NCI-H1417 (cell line): ENCODE measurements at regions not wholly inside any gene's neighbourhood (a gene's known extent, or its start where the extent isn't known, plus 50 kb on each side); places are given as distances from the start of the nearest gene placed in this dataset.
"Not testable (repeated sequence)": the region's sequence is repeated elsewhere in the genome, so short reads cannot be mapped to it uniquely, and the experiment has no call there.

ENCODE experiments used
- DNase-seq, 3 experiments: peaks; one replicate each; lab custom pipeline; 2025; lab: John Stamatoyannopoulos, UW

DNA sequence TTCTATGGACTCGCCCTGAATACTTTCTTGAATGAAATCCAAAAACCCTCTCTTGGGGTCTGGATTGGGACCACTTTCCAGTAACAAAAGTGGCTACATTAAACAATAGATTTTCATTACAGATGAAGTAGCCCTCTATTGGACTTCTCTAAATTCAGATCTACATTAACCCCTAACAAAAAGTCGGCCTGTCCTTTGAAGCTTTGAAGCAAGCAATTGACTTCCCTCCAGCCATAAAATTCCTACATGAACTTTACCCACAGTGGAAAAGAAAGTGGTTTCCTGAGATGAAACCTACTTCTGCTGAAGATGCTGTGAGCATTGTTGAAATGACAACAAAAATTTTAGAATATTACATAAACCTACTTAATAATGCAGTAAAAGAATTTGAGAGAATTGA, 967.1 kb upstream of the ROBO1 start:
- no peak for DNase-seq

DNA sequence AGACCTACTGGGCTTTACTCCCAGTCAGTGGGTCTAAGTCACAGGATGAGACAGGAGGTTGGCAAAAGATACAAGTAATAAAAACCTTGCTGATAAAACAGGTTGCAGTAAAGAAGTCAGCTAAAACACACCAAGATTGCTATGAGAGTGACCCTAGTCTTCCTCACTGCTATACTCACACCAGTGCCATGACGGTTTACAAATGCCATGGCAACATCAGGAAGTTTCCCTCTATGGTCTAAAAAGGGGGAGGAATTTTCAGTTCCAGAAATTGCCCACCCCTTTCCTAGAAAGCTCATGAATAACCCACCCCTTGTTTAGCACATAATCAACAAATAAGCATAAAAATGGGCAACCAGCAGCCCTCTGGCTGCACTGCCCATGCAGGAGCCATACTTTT, 966.7 kb upstream of the ROBO1 start:
- DNase-seq, result no peak

- DNase-seq, result no peak
Observed at GRCh38 chr3:80733522-80734176, 965.9 kb upstream of the ROBO1 start.

DNA sequence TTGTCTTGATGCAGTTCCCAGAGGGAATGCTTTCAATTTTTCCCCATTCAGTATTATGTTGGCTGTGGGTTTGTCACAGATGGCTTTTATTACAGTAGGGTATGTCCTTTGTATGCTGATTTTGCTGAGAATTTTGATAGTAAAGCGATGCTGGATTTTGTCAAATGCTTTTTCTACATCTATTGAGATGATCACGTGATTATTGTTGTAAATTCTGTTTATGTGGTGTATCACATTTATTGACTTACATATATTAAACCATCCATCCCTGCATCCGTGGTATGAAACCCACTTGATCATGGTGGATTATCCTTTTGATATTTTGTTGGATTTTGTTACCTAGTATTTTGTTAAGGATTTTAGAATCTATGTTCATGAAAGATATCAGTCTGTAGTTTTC, 959.8 kb upstream of the ROBO1 start:
- DNase-seq, result not testable (repeated sequence)

- DNase-seq, result not testable (repeated sequence)
Observed at GRCh38 chr3:80709597-80710322, 942.0 kb upstream of the ROBO1 start.

GRCh38 chr3:80705290-80705689, 937.5 kb upstream of the ROBO1 start:
- no peak for DNase-seq

GRCh38 chr3:80701349-80701748, 933.6 kb upstream of the ROBO1 start:
- no peak for DNase-seq

DNA sequence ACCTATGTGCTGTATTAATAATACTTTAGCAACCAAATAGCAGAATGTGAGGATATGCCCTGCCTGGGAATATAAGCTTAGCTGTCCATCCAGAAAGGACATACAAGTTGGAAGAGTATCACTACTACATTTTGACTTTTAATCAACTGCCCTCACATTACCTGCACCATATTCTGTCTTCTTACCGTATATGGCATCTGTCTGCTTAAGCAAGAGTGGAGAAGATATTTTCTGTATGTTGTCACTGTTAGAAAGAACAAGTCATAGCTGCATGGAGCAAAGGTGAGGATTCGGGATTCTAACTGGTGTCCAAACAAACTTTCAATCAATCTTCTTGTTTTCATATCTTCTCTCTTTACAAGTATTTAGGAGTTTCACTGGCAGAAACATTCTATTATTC, 929.5 kb upstream of the ROBO1 start:
- DNase-seq, result no peak

- DNase-seq, result peak in 1 of 3 experiments; percentile 55
Observed at GRCh38 chr3:80696280-80696679, 928.5 kb upstream of the ROBO1 start.

DNA sequence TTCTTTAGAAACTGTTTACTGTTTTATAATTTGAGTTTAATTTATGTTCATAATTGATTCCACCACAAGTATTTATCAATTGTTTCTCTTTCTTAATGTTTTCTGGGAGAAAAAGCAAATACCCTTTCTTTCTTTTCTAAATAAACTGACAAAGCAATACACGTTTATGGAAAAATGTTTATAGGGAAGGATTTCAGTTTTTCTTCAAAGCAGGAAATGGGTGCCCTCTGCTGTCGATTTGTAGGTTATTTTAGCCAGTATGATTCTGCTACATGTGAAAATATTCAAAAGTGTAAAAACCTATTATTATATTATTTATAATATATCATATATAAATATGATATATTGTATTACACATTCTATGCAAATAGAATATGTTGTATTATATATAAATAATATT, 921.0 kb upstream of the ROBO1 start:
- DNase-seq, result peak in 2 of 3 experiments; percentile 18 to 56

DNA sequence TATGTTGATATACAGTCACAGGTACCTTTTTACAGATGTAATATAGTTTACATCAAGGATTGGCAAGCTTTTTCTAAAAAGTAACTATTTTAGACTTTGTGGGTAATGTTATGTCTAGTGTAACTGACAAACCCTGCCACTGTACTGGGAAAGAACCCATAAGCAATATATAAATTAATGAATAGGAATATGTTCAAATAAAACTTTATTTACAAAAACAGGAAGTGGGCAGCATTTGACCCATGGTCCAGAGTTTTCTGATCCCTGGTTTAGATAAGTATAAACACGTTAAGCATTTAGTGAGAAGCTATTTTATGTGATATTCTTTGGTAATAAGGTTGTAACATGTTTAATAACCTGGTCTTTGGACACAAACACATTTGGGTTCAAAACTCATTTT, 915.2 kb upstream of the ROBO1 start:
- DNase-seq, result no peak

- no peak for DNase-seq
Observed at GRCh38 chr3:80682235-80682634, 914.4 kb upstream of the ROBO1 start.

- no peak for DNase-seq
Observed at GRCh38 chr3:80677796-80678195, 910.0 kb upstream of the ROBO1 start.

GRCh38 chr3:80676866-80677265, 909.1 kb upstream of the ROBO1 start:
- DNase-seq, result peak in 1 of 3 experiments; percentile 11

- DNase-seq, result no peak
Observed at GRCh38 chr3:80676261-80676660, 908.5 kb upstream of the ROBO1 start.

DNA sequence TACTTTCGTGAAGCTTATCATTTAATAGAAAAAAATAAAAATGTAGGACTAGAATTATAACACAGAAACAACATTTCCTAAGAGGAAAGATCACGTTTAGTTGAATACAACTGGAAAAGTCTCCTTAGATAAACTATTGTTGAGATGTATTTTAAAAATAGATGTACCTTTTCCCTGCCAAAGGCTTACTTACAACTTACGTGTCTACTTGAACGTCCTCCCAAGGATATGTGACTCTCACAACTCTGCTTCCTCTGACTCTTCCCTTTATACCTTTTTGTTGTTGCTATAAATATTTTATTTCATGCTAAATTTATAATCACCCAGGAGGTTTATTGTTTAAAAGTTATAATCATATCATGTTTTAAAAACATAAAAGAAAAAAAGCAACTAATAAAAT, 908.0 kb upstream of the ROBO1 start:
- DNase-seq, result no peak

DNA sequence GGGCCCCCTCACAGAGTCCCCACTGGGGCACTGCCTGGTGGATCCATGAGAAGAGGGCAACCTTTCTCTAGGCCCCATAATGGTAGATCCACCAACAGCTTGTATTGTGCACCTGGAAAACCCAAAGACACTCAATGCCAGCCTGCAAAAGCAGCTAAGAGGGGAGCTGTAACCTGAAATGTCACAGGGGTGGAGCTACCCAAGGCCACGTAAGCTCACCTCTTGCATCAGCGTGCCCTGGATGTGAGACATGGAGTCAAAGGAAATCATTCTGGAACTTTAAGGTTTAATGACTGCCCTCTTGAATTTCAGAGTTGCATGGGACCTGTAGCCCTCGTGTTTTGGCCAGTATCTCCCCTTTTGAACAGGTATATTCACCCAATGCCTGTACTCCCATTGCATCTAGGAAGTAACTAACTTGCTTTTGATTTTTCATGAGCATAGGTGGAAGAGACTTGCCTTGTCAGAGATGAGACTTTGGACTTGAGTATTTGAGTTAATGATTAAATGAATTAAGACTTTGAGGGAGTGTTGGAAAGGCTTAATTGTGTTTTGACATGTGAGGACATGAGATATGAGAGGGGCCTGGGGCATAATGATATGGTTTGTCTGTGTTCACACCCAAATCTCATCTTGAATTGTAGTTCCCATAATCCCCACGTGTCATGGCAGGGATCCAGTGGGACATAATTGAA, 900.9 kb upstream of the ROBO1 start:
- no peak for DNase-seq

DNA sequence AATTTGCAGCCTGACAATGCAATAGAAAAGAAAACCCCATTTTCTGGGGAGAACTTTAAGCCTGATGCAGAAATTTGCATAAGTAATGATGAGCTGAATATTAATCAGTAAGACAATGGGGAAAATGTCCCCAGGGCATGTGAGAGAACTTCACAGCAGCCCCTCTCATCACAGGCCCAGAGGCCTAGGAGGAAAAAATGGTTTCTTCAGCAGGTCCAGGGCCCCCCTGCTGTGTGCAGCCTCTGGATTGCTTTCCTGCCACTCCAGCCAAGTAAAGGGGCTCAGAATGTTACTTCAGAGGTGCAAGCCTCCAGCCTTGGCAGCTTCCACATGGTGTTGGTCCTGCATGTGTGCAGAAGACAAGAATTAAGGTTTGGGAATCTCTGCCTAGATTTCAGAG, 900.3 kb upstream of the ROBO1 start:
- DNase-seq, result no peak

- peak in 2 of 3 experiments; percentile 3 to 70 for DNase-seq
Observed at GRCh38 chr3:80663426-80663825, 895.6 kb upstream of the ROBO1 start.

- no peak for DNase-seq
Observed at GRCh38 chr3:80655216-80655615, 887.4 kb upstream of the ROBO1 start.

GRCh38 chr3:80649170-80649569, 881.4 kb upstream of the ROBO1 start:
- DNase-seq, result no peak

DNA sequence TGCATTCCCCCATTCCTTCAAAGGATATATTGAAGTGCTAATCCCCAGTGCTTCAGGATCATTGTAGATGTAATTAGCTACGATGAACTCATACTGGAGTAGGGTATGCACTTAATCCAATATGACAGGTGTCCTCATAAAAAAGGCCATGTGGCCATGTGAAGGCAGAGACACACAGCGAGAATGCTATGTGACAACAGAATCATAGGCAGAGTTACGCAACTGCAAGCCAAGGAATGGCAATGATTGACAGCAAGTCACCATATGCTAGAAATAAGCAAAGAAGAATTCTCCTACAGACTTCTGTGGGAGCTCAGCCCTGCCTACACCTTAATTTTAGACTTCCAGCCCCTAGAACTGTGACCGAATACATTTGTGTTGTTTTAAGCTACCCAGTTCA, 875.6 kb upstream of the ROBO1 start:
- no peak for DNase-seq
